ENCODE measurements at regions not wholly inside any gene's neighbourhood (a gene's known extent, or its start where the extent isn't known, plus 50 kb on each side); places are given as distances from the start of the nearest gene placed in this dataset.

GRCh38 chr6:60867548-60867947 lies 1418.5 kb downstream of the KHDRBS2 start:
- TF ChIP-seq CTCF (conservative IDR thresholded peaks at IDR 0.05) (no peak), ZFX (IDR thresholded peaks at IDR 0.05) (no peak)
